ENCODE measurements at regions not wholly inside any gene's neighbourhood (a gene's known extent, or its start where the extent isn't known, plus 50 kb on each side); places are given as distances from the start of the nearest gene placed in this dataset.
A peak's percentile ranks its signal among the peaks of the same experiment; 100 is the strongest.

DNA sequence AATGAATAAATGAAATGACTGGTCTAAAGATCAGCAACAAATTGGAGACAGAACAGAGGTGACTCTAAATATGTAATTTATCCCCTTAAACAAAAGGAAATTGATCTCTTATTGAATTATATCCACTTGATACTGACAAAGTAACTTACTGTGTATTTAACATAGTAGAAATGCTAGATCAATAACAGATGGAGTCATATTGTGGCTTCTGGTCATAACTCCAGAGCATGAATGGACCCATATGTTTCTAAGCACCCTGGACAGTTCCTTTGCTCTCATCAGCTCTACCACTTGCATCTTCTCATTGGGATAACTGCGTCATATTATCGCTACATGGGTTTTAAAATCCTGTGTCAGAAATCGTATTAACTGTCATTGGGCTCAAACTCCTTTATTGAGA lies 222.3 kb downstream of the ETS1 start:
- DNase-seq (ENCODE audit: low read depth), result no peak

- no peak for DNase-seq (ENCODE audit: low read depth)
Observed at GRCh38 chr11:128361451-128362020, 225.8 kb downstream of the ETS1 start.

DNA sequence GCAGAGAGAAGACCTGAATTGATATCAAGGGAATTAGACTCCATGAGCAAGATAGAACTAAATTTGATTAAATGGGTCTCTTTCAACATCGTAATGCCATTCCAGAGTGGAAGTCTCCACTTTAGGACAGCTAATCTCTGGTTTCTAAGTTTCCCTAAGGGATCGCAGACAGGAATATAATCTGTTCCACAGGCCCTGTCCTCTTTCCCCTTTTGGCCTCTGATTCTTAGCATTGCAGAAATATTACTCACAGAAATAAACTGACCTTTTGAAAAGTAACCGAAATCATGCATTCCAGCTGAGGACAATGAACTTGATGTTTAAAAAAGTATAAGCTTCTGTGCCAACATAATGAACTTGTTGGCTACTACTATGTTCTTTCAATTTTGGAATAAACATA lies 227.8 kb downstream of the ETS1 start:
- no peak for DNase-seq (ENCODE audit: low read depth)

DNA sequence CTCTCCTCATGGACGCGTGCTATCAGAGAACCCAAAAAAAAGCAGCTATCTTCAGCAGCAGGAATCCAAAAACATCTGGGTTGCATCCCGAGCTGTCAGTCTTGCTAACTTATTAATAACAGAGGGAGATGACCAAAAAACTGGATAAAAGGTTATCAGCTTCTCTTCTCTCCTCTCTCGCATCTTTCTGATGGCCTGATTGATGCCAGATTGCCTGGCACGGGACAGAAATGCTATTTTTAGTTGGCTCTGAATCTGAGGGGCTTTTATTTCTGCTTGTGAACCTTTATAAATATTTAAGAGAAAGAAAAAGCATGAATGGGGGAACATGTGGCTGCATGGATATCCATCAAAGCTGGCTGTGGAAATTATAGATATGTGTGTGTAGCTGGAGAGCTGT lies 230.3 kb downstream of the ETS1 start:
- no peak for DNase-seq (ENCODE audit: low read depth)

DNA sequence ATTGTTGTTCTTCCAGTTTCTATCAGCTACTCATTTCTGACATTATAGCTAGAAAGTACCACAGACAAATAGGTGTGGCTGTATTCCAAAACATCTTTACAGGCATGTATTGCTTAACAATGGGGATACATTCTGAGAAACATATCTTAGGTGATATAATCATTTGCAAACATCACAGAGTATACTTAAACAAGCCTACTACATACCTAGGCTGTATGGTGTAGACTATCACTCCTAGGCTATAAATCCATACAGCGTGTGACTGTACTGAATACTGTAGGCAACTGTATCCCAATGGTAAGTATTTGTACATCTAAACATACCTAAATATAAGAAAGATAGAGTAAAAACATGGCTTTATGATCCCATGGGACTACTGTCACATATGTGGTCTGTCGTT lies 231.8 kb downstream of the ETS1 start:
- no peak for DNase-seq (ENCODE audit: low read depth)

DNA sequence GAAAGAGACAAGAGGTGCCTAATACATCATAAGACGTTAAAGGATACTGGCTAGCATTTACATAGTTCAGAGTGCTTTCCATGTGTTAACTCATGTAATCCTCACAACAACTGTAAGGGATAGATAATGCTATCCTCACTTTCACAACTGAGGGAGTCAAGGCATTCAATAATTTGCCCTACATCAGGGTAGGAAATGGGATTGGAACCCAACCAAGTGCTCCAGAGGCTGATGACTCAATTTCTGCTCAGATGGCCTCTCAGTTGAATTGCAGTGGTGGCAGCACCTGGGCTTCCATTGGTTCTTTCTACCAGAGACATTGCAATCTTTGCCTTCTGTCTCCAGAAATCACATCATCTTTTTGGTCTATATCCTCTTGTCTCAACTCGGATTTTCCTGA lies 232.9 kb downstream of the ETS1 start:
- DNase-seq (ENCODE audit: low read depth), result no peak

- DNase-seq (ENCODE audit: low read depth), result no peak
Observed at GRCh38 chr11:128351168-128351567, 236.2 kb downstream of the ETS1 start.

DNA sequence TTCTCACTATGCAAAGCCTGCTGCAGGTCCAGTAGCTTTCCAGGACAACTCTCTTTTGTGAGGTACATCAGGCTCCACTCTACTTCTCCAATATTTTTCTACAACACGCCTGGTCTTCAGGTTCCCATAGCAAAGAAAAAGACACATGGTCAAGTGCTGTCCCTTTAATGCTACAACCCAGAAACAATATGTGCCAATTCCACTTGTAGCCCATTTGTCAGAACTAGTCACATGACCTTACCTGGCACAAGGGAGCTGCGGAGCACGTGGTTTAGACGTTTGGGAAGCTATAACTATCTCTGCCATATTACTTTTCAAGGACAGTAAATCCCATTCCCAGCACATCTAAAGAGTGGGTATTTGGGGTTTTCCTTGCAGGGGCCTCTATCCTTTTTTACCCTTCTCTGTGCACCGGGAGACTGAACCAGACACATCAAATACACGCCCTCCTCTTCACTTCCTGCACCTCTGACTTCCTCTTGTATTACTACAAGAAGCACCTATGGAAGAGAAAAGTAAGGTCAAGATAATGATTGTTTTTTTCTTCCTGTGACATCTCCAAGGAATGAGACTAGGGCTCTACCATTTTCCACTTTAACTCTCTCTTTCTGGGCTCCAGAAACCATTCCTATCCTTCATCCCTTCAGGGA lies 237.6 kb downstream of the ETS1 start:
- no peak for DNase-seq (ENCODE audit: low read depth)

DNA sequence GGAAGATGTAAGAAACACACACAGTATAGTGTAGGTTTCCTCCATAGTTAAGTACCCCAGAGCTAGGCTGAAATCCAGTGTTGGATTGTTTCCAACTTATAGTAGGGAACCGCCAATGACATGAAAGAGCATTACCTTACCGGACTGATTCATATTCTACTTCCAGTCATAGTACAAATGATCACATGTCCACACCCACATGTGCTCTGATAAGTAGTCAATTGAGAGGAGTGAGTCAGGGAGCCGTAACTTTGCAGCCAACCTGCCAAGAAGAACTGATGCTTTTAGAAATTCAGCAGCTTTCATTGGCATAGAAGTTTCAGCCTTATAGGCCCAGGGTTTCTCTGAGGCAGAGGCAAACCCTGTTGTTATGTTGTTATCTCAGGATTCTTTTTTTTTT lies 240.6 kb downstream of the ETS1 start:
- no peak for DNase-seq (ENCODE audit: low read depth)

GRCh38 chr11:128345316-128345715 lies 242.0 kb downstream of the ETS1 start:
- DNase-seq (ENCODE audit: low read depth), result no peak

GRCh38 chr11:128343870-128344269 lies 243.5 kb downstream of the ETS1 start:
- no peak for DNase-seq (ENCODE audit: low read depth)

- no peak for DNase-seq (ENCODE audit: low read depth)
Observed at GRCh38 chr11:128343135-128343514, 244.2 kb downstream of the ETS1 start.

GRCh38 chr11:128342511-128343134 lies 244.7 kb downstream of the ETS1 start:
- peak; percentile 64 for DNase-seq (ENCODE audit: low read depth)

GRCh38 chr11:128341280-128342248 lies 245.8 kb downstream of the ETS1 start:
- DNase-seq (ENCODE audit: low read depth), result no peak

DNA sequence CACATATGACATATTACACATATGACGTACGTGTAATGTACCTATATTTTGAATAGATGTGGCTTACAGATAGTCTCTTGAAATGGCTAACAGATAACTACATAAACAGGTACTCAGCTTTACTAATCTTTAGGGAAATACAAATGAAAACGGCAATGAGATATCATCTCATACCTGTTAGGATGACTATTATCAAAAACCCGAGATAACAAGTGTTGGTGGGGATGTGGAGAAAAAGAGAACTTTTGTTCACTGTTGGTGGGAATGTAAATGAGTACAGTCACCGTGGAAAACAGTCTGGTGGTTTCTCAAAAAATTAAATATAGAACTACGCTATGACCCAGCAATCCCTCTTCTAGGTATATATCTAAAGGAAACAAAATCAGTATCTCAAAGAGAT lies 247.6 kb downstream of the ETS1 start:
- DNase-seq (ENCODE audit: low read depth), result no peak

GRCh38 chr11:128338811-128339210 lies 248.5 kb downstream of the ETS1 start:
- DNase-seq (ENCODE audit: low read depth), result no peak

DNA sequence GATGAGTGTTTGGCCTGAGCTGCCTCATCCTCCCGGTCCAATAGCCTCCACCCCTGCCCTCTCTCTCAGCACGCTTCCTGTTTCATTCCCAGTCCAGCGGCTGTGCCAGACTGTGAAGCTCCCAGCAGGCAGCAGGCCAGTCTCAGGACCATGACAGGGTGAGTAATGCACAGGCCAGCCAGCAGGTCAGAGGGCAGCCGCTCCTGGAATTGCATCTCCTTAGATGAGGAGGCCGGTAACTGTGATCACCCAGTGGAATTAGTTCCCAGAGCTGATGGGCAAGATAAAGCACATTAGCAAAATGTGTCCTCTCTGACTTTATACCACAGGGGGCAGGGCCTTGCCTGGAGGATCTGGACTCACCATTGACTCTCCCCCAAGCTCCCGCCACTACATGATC lies 251.2 kb downstream of the ETS1 start:
- DNase-seq (ENCODE audit: low read depth), result no peak

GRCh38 chr11:128335729-128336128 lies 251.6 kb downstream of the ETS1 start:
- no peak for DNase-seq (ENCODE audit: low read depth)

- no peak for DNase-seq (ENCODE audit: low read depth)
Observed at GRCh38 chr11:128334311-128335044, 252.9 kb downstream of the ETS1 start.

DNA sequence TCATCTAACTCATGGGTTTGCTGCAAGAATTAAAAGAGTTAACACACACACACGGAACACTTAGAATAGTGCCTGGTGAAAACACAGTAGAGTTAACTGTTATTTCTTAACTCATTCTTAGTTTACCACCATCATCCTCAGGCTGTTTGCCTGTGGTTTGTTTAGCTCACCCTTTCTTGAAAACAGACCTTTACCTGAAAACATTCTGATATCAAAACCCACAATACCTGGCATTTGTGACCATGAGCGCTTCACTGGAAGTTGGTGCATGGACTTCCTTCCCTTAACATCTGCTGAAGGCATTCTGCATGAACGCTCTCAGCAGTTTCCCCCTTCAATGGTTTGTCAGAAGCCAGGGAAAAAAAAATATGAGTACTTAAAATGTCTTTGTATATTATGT lies 256.0 kb downstream of the ETS1 start:
- no peak for DNase-seq (ENCODE audit: low read depth)

DNA sequence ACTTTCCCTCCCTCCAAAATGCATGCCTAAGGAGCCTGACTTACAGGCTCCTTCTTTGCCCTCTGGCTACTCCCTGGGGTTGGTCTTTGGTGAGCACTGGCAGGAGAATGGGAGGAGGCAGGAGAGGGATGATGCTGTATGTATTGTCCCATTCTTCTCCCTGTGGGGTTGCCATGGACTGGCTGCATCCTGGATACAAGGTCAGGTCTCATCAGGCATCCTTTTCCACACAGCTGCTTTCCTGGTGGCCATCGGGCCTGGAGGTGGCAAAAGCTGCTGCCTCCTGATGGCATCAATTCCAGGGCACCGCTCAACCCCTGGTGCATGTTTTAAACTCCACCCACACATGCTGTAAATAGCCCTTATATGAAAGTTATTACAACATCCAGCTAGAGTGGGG lies 257.2 kb downstream of the ETS1 start:
- no peak for DNase-seq (ENCODE audit: low read depth)

GRCh38 chr11:128328955-128329551 lies 258.3 kb downstream of the ETS1 start:
- no peak for DNase-seq (ENCODE audit: low read depth)

Data from activated T-cell treated with anti-CD3 and anti-CD28 coated beads for 24 hours (primary cell).